ENCODE measurements at regions not wholly inside any gene's neighbourhood (a gene's known extent, or its start where the extent isn't known, plus 50 kb on each side); places are given as distances from the start of the nearest gene placed in this dataset.

GRCh38 chr3:158918451-158918850 lies 116.6 kb downstream of the MFSD1 start:
- no peak overlapping the region for H3K4me3 ChIP-seq (ENCODE audit: low read length)
- no peak overlapping the region for H2AFZ ChIP-seq (ENCODE audit: low read depth, low read length)

GRCh38 chr3:158920371-158920770 lies 118.5 kb downstream of the MFSD1 start:
- H3K9me3 ChIP-seq (ENCODE audit: low read length), result no peaks in the 10 kb centered on the region
- H3K36me3 ChIP-seq (ENCODE audit: insufficient read depth, low read length), result no peaks in the 10 kb centered on the region
- H3K4me3 ChIP-seq (ENCODE audit: low read length), result no peak overlapping the region
- H2AFZ ChIP-seq (ENCODE audit: low read depth, low read length), result no peak overlapping the region
- H3K4me2 ChIP-seq (ENCODE audit: low read length), result no peak overlapping the region
- H3F3A ChIP-seq (ENCODE audit: insufficient read depth, low read length, poor library complexity, severe bottlenecking), result peaks cover 9% of the 10 kb centered on the region
- no peaks in the 10 kb centered on the region for H4K20me1 ChIP-seq (ENCODE audit: insufficient read depth)
- no peaks in the 10 kb centered on the region for H3K79me2 ChIP-seq (replicated peaks; ENCODE audit: insufficient read depth, low read length)
- no peaks in the 10 kb centered on the region for H3K27me3 ChIP-seq (ENCODE audit: insufficient read depth, low read depth, low read length)
- H3K9ac ChIP-seq (ENCODE audit: low read length), result no peak overlapping the region
- no peak overlapping the region for H3K27ac ChIP-seq (ENCODE audit: low read length)
- H3K9me2 ChIP-seq (ENCODE audit: insufficient read depth, low read length), result no peaks in the 10 kb centered on the region
- no peak for TF ChIP-seq SMC3 (conservative IDR thresholded peaks at IDR 0.05; ENCODE audit: poor library complexity)
- TF ChIP-seq POLR2AphosphoS5 (IDR thresholded peaks at IDR 0.05), result no peak
- TF ChIP-seq EP300 (conservative IDR thresholded peaks at IDR 0.05; ENCODE audit: poor library complexity, severe bottlenecking), result no peak
- TF ChIP-seq REST (IDR thresholded peaks at IDR 0.05; ENCODE audit: borderline replicate concordance), result no peak
- TF ChIP-seq TAF1 (IDR thresholded peaks at IDR 0.05; ENCODE audit: low read depth), result no peak
- no peak for TF ChIP-seq MXI1 (conservative IDR thresholded peaks at IDR 0.05; ENCODE audit: poor library complexity, severe bottlenecking)
- no peak for TF ChIP-seq EZH2 (IDR thresholded peaks at IDR 0.05; ENCODE audit: borderline replicate concordance, insufficient read depth, low read length, poor library complexity, severe bottlenecking)
- no peak for TF ChIP-seq RAD21 (conservative IDR thresholded peaks at IDR 0.05)

More at GRCh38 chr3:158918451-158918850, 116.6 kb downstream of the MFSD1 start:
- H3F3A ChIP-seq (ENCODE audit: insufficient read depth, low read length, poor library complexity, severe bottlenecking), result peaks cover 9% of the 10 kb centered on the region
- H4K20me1 ChIP-seq (ENCODE audit: insufficient read depth), result no peaks in the 10 kb centered on the region
- no peaks in the 10 kb centered on the region for H3K9me3 ChIP-seq (ENCODE audit: low read length)
- H3K27ac ChIP-seq (ENCODE audit: low read length), result peak overlapping the region; percentile 44
- H3K4me2 ChIP-seq (ENCODE audit: low read length), result no peak overlapping the region
- no peaks in the 10 kb centered on the region for H3K36me3 ChIP-seq (ENCODE audit: insufficient read depth, low read length)
- no peaks in the 10 kb centered on the region for H3K9me2 ChIP-seq (ENCODE audit: insufficient read depth, low read length)
- no peak for TF ChIP-seq REST (IDR thresholded peaks at IDR 0.05; ENCODE audit: borderline replicate concordance)
- no peak for TF ChIP-seq EP300 (conservative IDR thresholded peaks at IDR 0.05; ENCODE audit: poor library complexity, severe bottlenecking)
- TF ChIP-seq SMC3 (conservative IDR thresholded peaks at IDR 0.05; ENCODE audit: poor library complexity), result no peak
- no peak for TF ChIP-seq EZH2 (IDR thresholded peaks at IDR 0.05; ENCODE audit: borderline replicate concordance, insufficient read depth, low read length, poor library complexity, severe bottlenecking)
- no peak for TF ChIP-seq CTCF (IDR thresholded peaks at IDR 0.05; ENCODE audit: poor library complexity, severe bottlenecking)
- no peak for TF ChIP-seq TAF1 (IDR thresholded peaks at IDR 0.05; ENCODE audit: low read depth)
- TF ChIP-seq MXI1 (conservative IDR thresholded peaks at IDR 0.05; ENCODE audit: poor library complexity, severe bottlenecking), result no peak
- TF ChIP-seq RAD21 (conservative IDR thresholded peaks at IDR 0.05), result no peak
- TF ChIP-seq POLR2AphosphoS5 (IDR thresholded peaks at IDR 0.05), result no peak
- H3K79me2 ChIP-seq (replicated peaks; ENCODE audit: insufficient read depth, low read length), result no peaks in the 10 kb centered on the region
- H3K9ac ChIP-seq (ENCODE audit: low read length), result no peak overlapping the region
- H3K27me3 ChIP-seq (ENCODE audit: insufficient read depth, low read depth, low read length), result no peaks in the 10 kb centered on the region

Data from neural cell (in vitro differentiated cells).